HepG2 (cell line): ENCODE measurements at regions not wholly inside any gene's neighbourhood (a gene's known extent, or its start where the extent isn't known, plus 50 kb on each side); places are given as distances from the start of the nearest gene placed in this dataset.
"Not testable (repeated sequence)": the region's sequence is repeated elsewhere in the genome, so short reads cannot be mapped to it uniquely, and the experiment has no call there.

ENCODE experiments used
- BCL6 ChIP-seq: IDR thresholded peaks from 2 replicates; pipeline ENCODE4 v1.6.1; 2016; ENCODE audit warnings: missing genetic modification reagents, missing compliant biosample characterization
- FOXA3 ChIP-seq: IDR thresholded peaks from 2 replicates; pipeline ENCODE4 v1.6.1; 2016; ENCODE audit warnings: missing genetic modification reagents, missing compliant biosample characterization
- POLR2AphosphoS5 ChIP-seq: IDR thresholded peaks from 2 replicates; pipeline ENCODE4 v1.6.1; 2012; ENCODE audit warnings: low read depth, low read length
- RARA ChIP-seq: IDR thresholded peaks from 2 replicates; pipeline ENCODE4 v1.6.1; 2016; ENCODE audit warnings: missing genetic modification reagents, missing compliant biosample characterization
- TCF12 ChIP-seq, 2 experiments: fragments of 450-650 bp in 1 of 2; sonication (generic) in 1 of 2; formaldehyde crosslinking in 1 of 2; IDR thresholded peaks; 2 replicates each; pipeline versions ENCODE4 v1.6.1 to v1.8.0; 2017 to 2022; ENCODE audit warnings: antibody characterized with exemption in 1 of 2, mild to moderate bottlenecking in 1 of 2, missing genetic modification reagents in 1 of 2, moderate library complexity in 1 of 2
- ZNF660 ChIP-seq: sonication (generic); formaldehyde crosslinking; IDR thresholded peaks from 2 replicates; pipeline ENCODE4 v1.5.1; 2020; ENCODE audit warnings: mild to moderate bottlenecking, low read depth, missing genetic modification reagents, borderline replicate concordance
- ZNF883 ChIP-seq: sonication (generic); formaldehyde crosslinking; IDR thresholded peaks from 2 replicates; pipeline ENCODE4 v1.5.1; 2020; ENCODE audit warnings: mild to moderate bottlenecking, missing genetic modification reagents; ENCODE audit errors: not compliant biosample characterization
- TF ChIP-seq, protein P1 (sequence below): sonication (generic); formaldehyde crosslinking; IDR thresholded peaks from 2 replicates; pipeline ENCODE4 v1.9.0; 2021; ENCODE audit warnings: missing genetic modification reagents, mild to moderate bottlenecking, borderline replicate concordance
- TF ChIP-seq, protein P2 (sequence below): sonication (generic); formaldehyde crosslinking; IDR thresholded peaks from 2 replicates; pipeline ENCODE4 v1.4.0; 2020; ENCODE audit warnings: missing genetic modification reagents

DNA sequence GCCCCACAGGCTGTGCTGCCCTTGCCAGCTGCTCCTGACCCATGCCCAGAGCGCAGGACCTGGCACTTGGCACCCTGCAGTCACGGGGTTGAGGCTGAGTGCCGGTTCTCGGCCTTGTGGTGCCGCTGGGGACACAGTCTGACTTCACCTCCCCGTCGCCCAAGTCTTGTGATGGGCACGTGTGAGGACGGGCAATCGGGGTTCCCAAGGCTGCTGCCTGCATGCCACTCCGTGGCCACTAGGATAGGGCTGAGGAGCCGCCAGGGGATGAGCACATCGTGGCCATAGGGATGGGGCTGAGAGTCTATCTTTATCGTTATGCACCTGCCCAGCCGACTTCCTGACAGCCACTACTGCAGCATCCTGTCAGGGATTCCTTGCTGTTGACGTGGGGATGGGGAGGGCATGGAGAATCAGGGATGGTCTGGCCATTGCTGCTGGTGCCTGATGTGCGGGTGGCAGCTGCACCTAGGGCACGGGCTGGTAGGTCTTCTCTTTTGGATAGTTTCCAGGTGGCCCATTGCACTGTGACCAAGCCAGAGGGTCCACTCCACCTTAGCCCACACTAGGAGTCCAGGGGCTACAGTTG is 243.5 kb downstream of the FOXD4L6 start:
- TF ChIP-seq, protein P1, sequence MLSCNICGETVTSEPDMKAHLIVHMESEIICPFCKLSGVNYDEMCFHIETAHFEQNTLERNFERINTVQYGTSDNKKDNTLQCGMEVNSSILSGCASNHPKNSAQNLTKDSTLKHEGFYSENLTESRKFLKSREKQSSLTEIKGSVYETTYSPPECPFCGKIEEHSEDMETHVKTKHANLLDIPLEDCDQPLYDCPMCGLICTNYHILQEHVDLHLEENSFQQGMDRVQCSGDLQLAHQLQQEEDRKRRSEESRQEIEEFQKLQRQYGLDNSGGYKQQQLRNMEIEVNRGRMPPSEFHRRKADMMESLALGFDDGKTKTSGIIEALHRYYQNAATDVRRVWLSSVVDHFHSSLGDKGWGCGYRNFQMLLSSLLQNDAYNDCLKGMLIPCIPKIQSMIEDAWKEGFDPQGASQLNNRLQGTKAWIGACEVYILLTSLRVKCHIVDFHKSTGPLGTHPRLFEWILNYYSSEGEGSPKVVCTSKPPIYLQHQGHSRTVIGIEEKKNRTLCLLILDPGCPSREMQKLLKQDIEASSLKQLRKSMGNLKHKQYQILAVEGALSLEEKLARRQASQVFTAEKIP (CRISPR knock-in tag) = not testable (repeated sequence)
- not testable (repeated sequence) for TF ChIP-seq ZNF883 (CRISPR knock-in tag); BCL6 (CRISPR knock-in tag); RARA (CRISPR knock-in tag); FOXA3 (CRISPR knock-in tag); ZNF660 (CRISPR knock-in tag); TCF12 (IDR thresholded peaks at IDR 0.05); TCF12 (CRISPR knock-in tag; IDR thresholded peaks at IDR 0.05); POLR2AphosphoS5
- TF ChIP-seq, protein P2, sequence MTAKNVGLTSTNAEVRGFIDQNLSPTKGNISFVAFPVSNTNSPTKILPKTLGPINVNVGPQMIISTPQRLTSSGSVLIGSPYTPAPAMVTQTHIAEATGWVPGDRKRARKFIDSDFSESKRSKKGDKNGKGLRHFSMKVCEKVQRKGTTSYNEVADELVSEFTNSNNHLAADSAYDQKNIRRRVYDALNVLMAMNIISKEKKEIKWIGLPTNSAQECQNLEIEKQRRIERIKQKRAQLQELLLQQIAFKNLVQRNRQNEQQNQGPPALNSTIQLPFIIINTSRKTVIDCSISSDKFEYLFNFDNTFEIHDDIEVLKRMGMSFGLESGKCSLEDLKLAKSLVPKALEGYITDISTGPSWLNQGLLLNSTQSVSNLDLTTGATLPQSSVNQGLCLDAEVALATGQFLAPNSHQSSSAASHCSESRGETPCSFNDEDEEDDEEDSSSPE (CRISPR knock-in tag) = not testable (repeated sequence)
